Osteoblast (primary cell): ENCODE measurements at regions not wholly inside any gene's neighbourhood (a gene's known extent, or its start where the extent isn't known, plus 50 kb on each side); places are given as distances from the start of the nearest gene placed in this dataset.

Experiments used
- DNase-seq: peaks from one replicate; pipeline ENCODE4 v3.0.0; 2011; ENCODE audit warnings: low spot score, mixed read lengths; ENCODE audit not compliant: insufficient read length; ENCODE audit errors: missing footprints
- H2AFZ ChIP-seq: 2 replicates; pipeline ENCODE4 v1.6.0; 2011; ENCODE audit warnings: mild to moderate bottlenecking, low read length
- H3K27ac ChIP-seq: 2 replicates; pipeline ENCODE4 v1.5.1; 2011; ENCODE audit warnings: mild to moderate bottlenecking, low read depth, low read length, moderate library complexity
- H3K27me3 ChIP-seq: 2 replicates; pipeline ENCODE4 v1.6.0; 2012; ENCODE audit warnings: mild to moderate bottlenecking, control low read depth, inconsistent platforms, low read length, moderate library complexity; ENCODE audit not compliant: insufficient read depth
- H3K36me3 ChIP-seq: 2 replicates; pipeline ENCODE4 v1.5.1; 2011; ENCODE audit warnings: mild to moderate bottlenecking, low read length, control low read depth, moderate library complexity; ENCODE audit not compliant: insufficient read depth
- H3K4me1 ChIP-seq: 2 replicates; pipeline ENCODE4 v1.5.1; 2011; ENCODE audit warnings: mild to moderate bottlenecking, low read length, control low read depth, moderate library complexity; ENCODE audit not compliant: insufficient read depth
- H3K4me2 ChIP-seq: 2 replicates; pipeline ENCODE4 v1.6.0; 2011; ENCODE audit warnings: mild to moderate bottlenecking, low read length; ENCODE audit not compliant: insufficient read depth
- H3K4me3 ChIP-seq: fragments of 200-600 bp; sonication (generic); 3 replicates; pipeline ENCODE4 v1.5.1; 2012; ENCODE audit warnings: mild to moderate bottlenecking, low read length, inconsistent platforms; ENCODE audit not compliant: insufficient read depth
- H3K79me2 ChIP-seq: 2 replicates; pipeline ENCODE4 v1.6.0; 2012; ENCODE audit warnings: mild to moderate bottlenecking, low read length, control low read depth, inconsistent platforms; ENCODE audit not compliant: insufficient read depth
- H3K9me3 ChIP-seq: 2 replicates; pipeline ENCODE4 v1.5.1; 2011; ENCODE audit warnings: low read depth, low read length, control low read depth
- H4K20me1 ChIP-seq: 2 replicates; pipeline ENCODE4 v1.6.0; 2012; ENCODE audit warnings: mild to moderate bottlenecking, low read length, control low read depth; ENCODE audit not compliant: insufficient read depth
- CTCF ChIP-seq: IDR thresholded peaks from 2 replicates; pipeline ENCODE4 v1.5.1; 2011; ENCODE audit warnings: mild to moderate bottlenecking, low read depth, low read length, moderate library complexity; ENCODE audit errors: extremely low read depth

DNA sequence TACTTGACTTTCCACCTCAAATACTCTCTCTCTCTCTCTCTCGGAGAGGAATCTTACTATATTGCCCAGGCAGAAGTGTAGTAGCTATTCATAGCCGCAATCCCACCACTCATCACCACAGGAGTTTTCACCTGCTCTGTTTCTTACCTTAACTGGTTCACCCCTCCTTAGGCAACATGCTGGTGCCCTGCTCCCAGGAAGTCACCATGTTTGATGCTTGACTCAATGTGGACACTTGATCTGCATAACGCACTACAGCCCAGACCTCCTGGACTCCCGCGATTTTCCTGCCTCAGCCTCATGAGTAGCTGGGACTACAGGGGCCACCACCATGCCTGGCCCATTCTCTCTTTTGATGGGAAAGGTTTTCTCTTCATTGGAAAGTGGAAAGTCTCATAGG, 271.8 kb downstream of the FBXW7 start:
- no peak for TF ChIP-seq CTCF
- no peaks in the 10 kb centered on the region for H3K79me2 ChIP-seq

GRCh38 chr4:152259866-152260265, 276.0 kb downstream of the FBXW7 start:
- no peak for TF ChIP-seq CTCF
- no peak overlapping the region for H3K4me2 ChIP-seq
- H4K20me1 ChIP-seq, result no peaks in the 10 kb centered on the region
- no peak overlapping the region for H3K4me3 ChIP-seq
- peak overlapping the region; percentile 83 for H3K27ac ChIP-seq
- no peak overlapping the region for H2AFZ ChIP-seq
- H3K27me3 ChIP-seq, result no peaks in the 10 kb centered on the region
- no peak for DNase-seq
- H3K36me3 ChIP-seq, result no peaks in the 10 kb centered on the region
- H3K4me1 ChIP-seq, result peaks cover 23% of the 10 kb centered on the region
- no peaks in the 10 kb centered on the region for H3K79me2 ChIP-seq
- no peaks in the 10 kb centered on the region for H3K9me3 ChIP-seq

More for the DNA sequence above, 271.8 kb downstream of the FBXW7 start:
- H3K36me3 ChIP-seq, result no peaks in the 10 kb centered on the region
- H4K20me1 ChIP-seq, result no peaks in the 10 kb centered on the region
- H3K9me3 ChIP-seq, result no peaks in the 10 kb centered on the region
- H2AFZ ChIP-seq, result no peak overlapping the region
- DNase-seq, result no peak
- no peak overlapping the region for H3K4me2 ChIP-seq
- no peak overlapping the region for H3K27ac ChIP-seq
- H3K4me1 ChIP-seq, result peaks cover 8% of the 10 kb centered on the region
- H3K4me3 ChIP-seq, result no peak overlapping the region
- H3K27me3 ChIP-seq, result no peaks in the 10 kb centered on the region

- TF ChIP-seq CTCF, result no peak
- Histone ChIP-seq H3K27me3 (no peaks in the 10 kb centered on the region), H2AFZ (peak overlapping the region; percentile 88), H3K27ac (peak overlapping the region; percentile 83), H4K20me1 (no peaks in the 10 kb centered on the region), H3K36me3 (no peaks in the 10 kb centered on the region), H3K79me2 (no peaks in the 10 kb centered on the region), H3K4me2 (no peak overlapping the region), H3K9me3 (no peaks in the 10 kb centered on the region), H3K4me3 (no peak overlapping the region), H3K4me1 (peaks cover 23% of the 10 kb centered on the region)
- no peak for DNase-seq
Measured at GRCh38 chr4:152258804-152259708, 276.8 kb downstream of the FBXW7 start.

DNA sequence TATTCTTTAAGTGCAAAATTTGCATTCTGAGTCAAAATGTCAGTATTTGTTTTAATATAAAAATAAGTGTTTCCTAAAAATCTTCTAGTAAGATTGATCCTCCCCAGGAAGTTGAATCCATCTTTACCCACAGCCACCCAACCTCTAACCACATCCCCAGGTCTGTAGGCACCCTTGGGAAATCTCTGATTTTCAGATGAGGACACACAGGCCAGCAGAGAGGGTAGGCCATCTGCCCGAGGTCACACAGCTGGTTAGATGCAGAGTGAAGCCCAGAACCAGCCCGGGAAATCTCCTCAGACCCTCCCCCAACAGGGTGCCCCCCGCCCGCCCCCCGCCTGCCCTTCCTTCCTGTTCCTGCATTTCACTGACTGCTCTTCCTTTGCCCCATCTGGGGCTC, 277.5 kb downstream of the FBXW7 start:
- peak overlapping the region; percentile 83 for H3K27ac ChIP-seq
- no peak for DNase-seq
- no peak overlapping the region for H3K4me3 ChIP-seq
- H3K9me3 ChIP-seq, result no peaks in the 10 kb centered on the region
- H3K27me3 ChIP-seq, result no peaks in the 10 kb centered on the region
- H4K20me1 ChIP-seq, result no peaks in the 10 kb centered on the region
- H3K4me2 ChIP-seq, result no peak overlapping the region
- H3K36me3 ChIP-seq, result no peaks in the 10 kb centered on the region
- peaks cover 23% of the 10 kb centered on the region for H3K4me1 ChIP-seq
- TF ChIP-seq CTCF, result no peak
- H3K79me2 ChIP-seq, result no peaks in the 10 kb centered on the region
- H2AFZ ChIP-seq, result peak overlapping the region; percentile 88
